HEK293T (cell line): ENCODE measurements at regions not wholly inside any gene's neighbourhood (a gene's known extent, or its start where the extent isn't known, plus 50 kb on each side); places are given as distances from the start of the nearest gene placed in this dataset.

Experiments used
- ARNT ChIP-seq: fragments of 450-650 bp; IDR thresholded peaks from 2 replicates; pipeline ENCODE4 v1.6.1; 2017; ENCODE audit warnings: mild to moderate bottlenecking
- BHLHE40 ChIP-seq: fragments of 450-650 bp; IDR thresholded peaks from 2 replicates; pipeline ENCODE4 v1.6.1; 2016; ENCODE audit warnings: mild to moderate bottlenecking, moderate library complexity, borderline replicate concordance
- CTBP1 ChIP-seq: fragments of 450-650 bp; IDR thresholded peaks from 2 replicates; pipeline ENCODE4 v1.6.1; 2016; ENCODE audit warnings: borderline replicate concordance
- ELF4 ChIP-seq: fragments of 450-650 bp; IDR thresholded peaks from 2 replicates; pipeline ENCODE4 v1.6.1; 2017; ENCODE audit warnings: antibody characterized with exemption
- FOXA1 ChIP-seq: fragments of 450-650 bp; IDR thresholded peaks from 2 replicates; pipeline ENCODE4 v1.6.1; 2016; ENCODE audit warnings: mild to moderate bottlenecking
- FOXK2 ChIP-seq: fragments of 450-650 bp; IDR thresholded peaks from 2 replicates; pipeline ENCODE4 v1.6.1; 2016; ENCODE audit warnings: mild to moderate bottlenecking
- HDGF ChIP-seq: fragments of 450-650 bp; IDR thresholded peaks from 2 replicates; pipeline ENCODE4 v1.6.1; 2017; ENCODE audit warnings: antibody characterized with exemption, borderline replicate concordance
- LEF1 ChIP-seq: fragments of 450-650 bp; IDR thresholded peaks from 2 replicates; pipeline ENCODE4 v1.6.1; 2017; ENCODE audit warnings: mild to moderate bottlenecking, borderline replicate concordance
- PKNOX1 ChIP-seq: fragments of 450-650 bp; IDR thresholded peaks from 2 replicates; pipeline ENCODE4 v1.6.1; 2016
- SP1 ChIP-seq: fragments of 450-650 bp; IDR thresholded peaks from 2 replicates; pipeline ENCODE4 v1.6.1; 2017
- SUZ12 ChIP-seq: fragments of 450-650 bp; IDR thresholded peaks from 2 replicates; pipeline ENCODE4 v1.6.1; 2016; ENCODE audit warnings: mild to moderate bottlenecking
- TARDBP ChIP-seq: fragments of 450-650 bp; IDR thresholded peaks from 2 replicates; pipeline ENCODE4 v1.6.1; 2016

- TF ChIP-seq BHLHE40 (no peak), TARDBP (no peak), FOXA1 (no peak), ELF4 (no peak), SP1 (no peak), FOXK2 (no peak), ARNT (no peak), PKNOX1 (no peak), LEF1 (no peak), CTBP1 (no peak), HDGF (no peak), SUZ12 (no peak)
Measured at GRCh38 chr10:81733542-81733941, 141.5 kb upstream of the NRG3 start.
